Embryonic facial prominence (tissue), 1 donor: ENCODE measurements at regions not wholly inside any gene's neighbourhood (a gene's known extent, or its start where the extent isn't known, plus 50 kb on each side); places are given as distances from the start of the nearest gene placed in this dataset.
"Not testable (repeated sequence)": the region's sequence is repeated elsewhere in the genome, so short reads cannot be mapped to it uniquely, and the experiment has no call there.

ENCODE experiments used
- DNase-seq: peaks from one replicate; pipeline ENCODE4 v3.0.0-alpha.2; 2016; ENCODE audit errors: extremely low spot score

GRCh38 chr4:57418133-57418532 lies 307.9 kb upstream of the IGFBP7 start:
- DNase-seq, result no peak

GRCh38 chr4:57412259-57413054 lies 302.3 kb upstream of the IGFBP7 start:
- DNase-seq, result no peak

- no peak for DNase-seq
Measured at GRCh38 chr4:57410331-57411052, 300.3 kb upstream of the IGFBP7 start.

- DNase-seq, result no peak
Measured at GRCh38 chr4:57405359-57405758, 295.2 kb upstream of the IGFBP7 start.

- no peak for DNase-seq
Measured at GRCh38 chr4:57404483-57404882, 294.3 kb upstream of the IGFBP7 start.

GRCh38 chr4:57403591-57403990 lies 293.4 kb upstream of the IGFBP7 start:
- DNase-seq, result no peak

- no peak for DNase-seq
Measured at GRCh38 chr4:57401586-57401985, 291.4 kb upstream of the IGFBP7 start.

GRCh38 chr4:57378766-57379165 lies 268.6 kb upstream of the IGFBP7 start:
- DNase-seq, result no peak

GRCh38 chr4:57374866-57375595 lies 264.8 kb upstream of the IGFBP7 start:
- no peak for DNase-seq

GRCh38 chr4:57373991-57374390 lies 263.8 kb upstream of the IGFBP7 start:
- DNase-seq, result no peak

- no peak for DNase-seq
Measured at GRCh38 chr4:57371671-57372070, 261.5 kb upstream of the IGFBP7 start.

- no peak for DNase-seq
Measured at GRCh38 chr4:57370691-57371090, 260.5 kb upstream of the IGFBP7 start.

- no peak for DNase-seq
Measured at GRCh38 chr4:57369446-57369845, 259.3 kb upstream of the IGFBP7 start.

- no peak for DNase-seq
Measured at GRCh38 chr4:57364255-57364654, 254.1 kb upstream of the IGFBP7 start.

- no peak for DNase-seq
Measured at GRCh38 chr4:57363346-57363745, 253.2 kb upstream of the IGFBP7 start.

GRCh38 chr4:57360681-57361080 lies 250.5 kb upstream of the IGFBP7 start:
- no peak for DNase-seq

GRCh38 chr4:57355101-57355665 lies 245.0 kb upstream of the IGFBP7 start:
- no peak for DNase-seq

GRCh38 chr4:57351731-57352130 lies 241.5 kb upstream of the IGFBP7 start:
- DNase-seq, result no peak

- no peak for DNase-seq
Measured at GRCh38 chr4:57344296-57344695, 234.1 kb upstream of the IGFBP7 start.

GRCh38 chr4:57342411-57342810 lies 232.2 kb upstream of the IGFBP7 start:
- no peak for DNase-seq

- not testable (repeated sequence) for DNase-seq
Measured at GRCh38 chr4:57338861-57339260, 228.7 kb upstream of the IGFBP7 start.

GRCh38 chr4:57333684-57334083 lies 223.5 kb upstream of the IGFBP7 start:
- no peak for DNase-seq
